Activated naive CD8-positive, alpha-beta T cell treated with anti-CD3 and anti-CD28 coated beads for 36 hours (primary cell): ENCODE measurements at regions not wholly inside any gene's neighbourhood (a gene's known extent, or its start where the extent isn't known, plus 50 kb on each side); places are given as distances from the start of the nearest gene placed in this dataset.

Source experiments
- DNase-seq: peaks from one replicate; pipeline ENCODE4 v3.0.0; 2021
- H3K27ac Mint-ChIP-seq: one replicate; pipeline ENCODE4 v1.8.0; 2022; ENCODE audit warnings: mild to moderate bottlenecking, moderate library complexity, mixed read lengths
- H3K27me3 Mint-ChIP-seq: one replicate; pipeline ENCODE4 v1.8.0; 2022; ENCODE audit warnings: mild to moderate bottlenecking, mixed read lengths
- H3K36me3 Mint-ChIP-seq: one replicate; pipeline ENCODE4 v1.8.0; 2021; ENCODE audit warnings: mild to moderate bottlenecking, mixed read lengths
- H3K4me1 Mint-ChIP-seq: one replicate; pipeline ENCODE4 v1.8.0; 2021; ENCODE audit warnings: mixed read lengths
- H3K4me3 Mint-ChIP-seq: one replicate; pipeline ENCODE4 v1.8.0; 2022; ENCODE audit warnings: mild to moderate bottlenecking, moderate library complexity, mixed read lengths
- H3K9me3 Mint-ChIP-seq: one replicate; pipeline ENCODE4 v1.8.0; 2022; ENCODE audit warnings: mixed read lengths

DNA sequence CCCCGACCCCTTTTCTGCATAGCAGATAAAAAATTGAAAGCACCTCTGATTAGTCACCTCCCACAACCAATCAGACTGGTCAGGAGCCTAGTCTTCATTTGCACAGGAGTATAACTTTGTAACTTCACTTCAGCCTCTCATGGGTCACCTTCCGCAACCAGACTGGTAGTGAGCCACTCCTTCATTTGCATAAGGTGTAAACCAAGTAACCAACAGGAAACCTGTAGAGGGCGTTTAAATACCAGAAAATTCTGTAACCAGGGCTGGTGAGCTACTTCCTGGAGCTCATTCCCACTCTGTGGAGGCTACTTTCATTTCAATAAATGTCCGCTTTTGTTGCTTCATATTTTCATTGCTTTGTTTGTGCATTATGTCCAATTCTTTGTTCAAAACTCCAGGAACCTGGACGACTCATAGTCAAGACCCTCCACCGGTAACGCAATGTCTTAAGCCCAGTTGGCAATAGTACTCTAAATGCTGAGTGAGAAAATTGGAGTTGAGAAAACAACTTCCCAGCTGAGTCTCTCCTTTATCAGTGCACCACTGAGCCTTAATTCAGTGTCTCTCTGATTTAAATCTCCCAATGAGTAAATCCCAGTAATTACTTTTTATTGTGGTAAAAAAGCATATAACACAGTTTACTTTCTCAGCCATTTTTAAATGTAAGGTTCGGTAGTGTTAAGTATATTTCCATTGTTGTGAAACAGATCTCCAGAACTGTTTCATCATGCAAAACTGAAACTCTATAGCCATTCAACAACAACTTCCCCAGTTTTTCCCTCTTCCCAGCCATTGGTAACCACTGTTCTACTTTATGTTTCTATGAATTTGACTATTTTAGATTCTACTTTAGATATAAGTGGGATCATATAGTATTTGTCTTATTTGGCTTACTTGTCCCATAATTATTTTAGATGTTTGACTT, 392.7 kb upstream of the SLC8A1 start:
- Mint-ChIP-seq H3K4me1 (no peaks in the 10 kb centered on the region), H3K9me3 (no peaks in the 10 kb centered on the region), H3K36me3 (no peaks in the 10 kb centered on the region), H3K27me3 (no peaks in the 10 kb centered on the region), H3K4me3 (no peak overlapping the region), H3K27ac (no peak overlapping the region)
- DNase-seq = no peak

DNA sequence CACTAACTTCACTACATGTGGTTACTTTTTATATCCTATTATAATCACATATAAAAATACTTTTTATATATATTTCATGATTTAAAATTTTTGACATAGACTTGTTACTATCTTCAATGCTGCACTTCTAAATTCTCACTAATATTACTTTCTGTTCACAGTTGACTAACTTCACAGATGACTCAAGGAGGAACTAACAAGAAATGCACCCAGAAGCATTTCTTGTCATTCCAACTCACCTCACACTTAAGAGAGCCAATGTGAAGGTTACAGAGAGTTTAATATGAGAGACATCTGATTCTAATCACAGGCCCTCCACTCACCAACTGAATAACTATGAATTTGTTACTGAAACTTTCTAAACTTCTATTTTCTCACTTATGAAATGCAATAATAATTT, 399.8 kb upstream of the SLC8A1 start:
- no peaks in the 10 kb centered on the region for H3K27me3 Mint-ChIP-seq
- H3K4me1 Mint-ChIP-seq = no peaks in the 10 kb centered on the region
- no peak overlapping the region for H3K4me3 Mint-ChIP-seq
- no peaks in the 10 kb centered on the region for H3K36me3 Mint-ChIP-seq
- H3K27ac Mint-ChIP-seq = no peak overlapping the region
- peaks cover 1% of the 10 kb centered on the region for H3K9me3 Mint-ChIP-seq
- no peak for DNase-seq

- Mint-ChIP-seq H3K9me3 (peaks cover 1% of the 10 kb centered on the region), H3K36me3 (no peaks in the 10 kb centered on the region), H3K4me1 (no peaks in the 10 kb centered on the region), H3K27me3 (no peaks in the 10 kb centered on the region), H3K27ac (no peak overlapping the region), H3K4me3 (no peak overlapping the region)
- no peak for DNase-seq
These were observed 407.7 kb upstream of the SLC8A1 start for GRCh38 chr2:40859617-40860016.

DNA sequence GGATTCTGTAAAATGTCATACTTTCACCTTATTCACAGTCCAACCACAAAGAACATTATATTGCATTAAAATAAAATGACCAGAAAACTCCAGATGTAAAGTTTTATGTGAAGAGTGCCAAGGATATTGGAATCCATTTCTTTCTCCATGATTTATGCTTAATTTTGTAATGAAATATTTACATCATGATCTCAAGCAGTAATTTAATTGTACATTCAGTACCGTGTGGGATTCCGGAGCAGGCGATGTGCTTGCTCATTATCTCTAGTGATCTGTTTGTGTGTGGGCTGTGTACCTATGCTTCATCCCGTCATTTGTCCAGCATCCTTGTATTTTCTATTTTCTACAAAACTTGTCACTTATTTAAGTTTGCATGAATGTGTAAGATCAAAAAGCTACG, 415.9 kb upstream of the SLC8A1 start:
- Mint-ChIP-seq H3K4me1 (no peaks in the 10 kb centered on the region), H3K36me3 (no peaks in the 10 kb centered on the region), H3K27ac (no peak overlapping the region)

DNA sequence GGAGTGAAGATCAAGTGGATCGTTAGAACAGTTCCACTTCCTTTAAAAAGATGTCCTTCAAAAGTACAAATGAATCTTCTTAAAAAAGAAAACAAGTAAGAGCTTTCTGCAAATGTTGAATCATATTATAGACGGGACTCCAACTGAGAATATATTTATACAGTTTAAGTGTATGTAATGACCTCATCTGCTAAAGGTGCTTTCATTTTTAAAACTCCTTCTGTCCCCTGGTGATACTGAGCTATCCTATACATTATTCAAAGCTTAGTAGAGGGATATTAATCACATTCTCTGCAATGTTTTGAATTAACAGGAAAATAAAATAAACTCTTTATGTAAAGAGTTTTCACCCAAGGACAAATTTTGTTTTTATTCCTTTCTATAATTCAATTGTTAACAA, 420.7 kb upstream of the SLC8A1 start:
- no peak overlapping the region for H3K4me3 Mint-ChIP-seq
- no peaks in the 10 kb centered on the region for H3K4me1 Mint-ChIP-seq
- DNase-seq = no peak
- H3K27me3 Mint-ChIP-seq = no peaks in the 10 kb centered on the region
- no peak overlapping the region for H3K27ac Mint-ChIP-seq
- peaks cover 1% of the 10 kb centered on the region for H3K9me3 Mint-ChIP-seq
- no peaks in the 10 kb centered on the region for H3K36me3 Mint-ChIP-seq

More for the DNA sequence above, 415.9 kb upstream of the SLC8A1 start:
- Mint-ChIP-seq H3K4me3 (no peak overlapping the region), H3K9me3 (peaks cover 1% of the 10 kb centered on the region), H3K27me3 (no peaks in the 10 kb centered on the region)
- DNase-seq = no peak

- H3K36me3 Mint-ChIP-seq = no peaks in the 10 kb centered on the region
- no peak overlapping the region for H3K4me3 Mint-ChIP-seq
- no peaks in the 10 kb centered on the region for H3K4me1 Mint-ChIP-seq
- no peak overlapping the region for H3K27ac Mint-ChIP-seq
- peaks cover 1% of the 10 kb centered on the region for H3K9me3 Mint-ChIP-seq
- no peak for DNase-seq
- no peaks in the 10 kb centered on the region for H3K27me3 Mint-ChIP-seq
These were observed 422.5 kb upstream of the SLC8A1 start for GRCh38 chr2:40874380-40874779.

DNA sequence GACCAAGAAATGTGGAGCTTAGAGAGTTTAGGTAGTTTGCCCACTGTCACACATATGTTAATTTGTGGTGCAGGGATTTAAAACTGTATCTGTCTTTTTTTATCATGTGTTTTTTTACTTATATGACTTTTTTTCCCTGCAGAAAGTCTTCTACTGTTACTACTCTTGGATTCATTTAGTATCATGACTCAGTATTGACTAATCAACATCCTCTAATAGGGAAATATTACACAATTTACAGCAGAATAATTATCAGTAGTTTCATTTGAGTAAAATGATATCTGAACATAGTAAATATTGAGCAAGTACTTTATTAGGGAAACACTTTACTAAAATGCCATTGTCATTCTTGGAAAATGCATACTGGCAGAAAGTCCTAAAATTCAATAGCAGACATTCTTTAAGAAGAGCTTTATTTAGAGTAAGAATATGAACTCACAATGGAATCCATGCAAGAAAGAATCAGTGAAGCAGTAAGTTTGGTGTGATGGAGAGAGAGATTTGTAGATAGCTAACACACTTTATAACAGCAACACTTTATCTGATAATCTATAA, 425.9 kb upstream of the SLC8A1 start:
- H3K36me3 Mint-ChIP-seq = no peaks in the 10 kb centered on the region
- H3K4me1 Mint-ChIP-seq = no peaks in the 10 kb centered on the region
- no peak overlapping the region for H3K4me3 Mint-ChIP-seq
- no peaks in the 10 kb centered on the region for H3K27me3 Mint-ChIP-seq
- H3K9me3 Mint-ChIP-seq = no peaks in the 10 kb centered on the region
- no peak overlapping the region for H3K27ac Mint-ChIP-seq
- DNase-seq = no peak

- Mint-ChIP-seq H3K9me3 (no peaks in the 10 kb centered on the region), H3K27ac (no peak overlapping the region), H3K4me1 (no peaks in the 10 kb centered on the region), H3K27me3 (no peaks in the 10 kb centered on the region), H3K36me3 (no peaks in the 10 kb centered on the region), H3K4me3 (no peak overlapping the region)
- no peak for DNase-seq
These were observed 427.4 kb upstream of the SLC8A1 start for GRCh38 chr2:40879305-40879704.

- Mint-ChIP-seq H3K36me3 (no peaks in the 10 kb centered on the region), H3K27ac (no peak overlapping the region), H3K4me1 (no peaks in the 10 kb centered on the region), H3K27me3 (no peaks in the 10 kb centered on the region), H3K9me3 (no peaks in the 10 kb centered on the region), H3K4me3 (no peak overlapping the region)
- DNase-seq = no peak
These were observed 434.2 kb upstream of the SLC8A1 start for GRCh38 chr2:40886100-40886499.

- no peak overlapping the region for H3K4me3 Mint-ChIP-seq
- H3K27me3 Mint-ChIP-seq = no peaks in the 10 kb centered on the region
- no peak overlapping the region for H3K27ac Mint-ChIP-seq
- H3K9me3 Mint-ChIP-seq = no peaks in the 10 kb centered on the region
- no peaks in the 10 kb centered on the region for H3K4me1 Mint-ChIP-seq
- no peaks in the 10 kb centered on the region for H3K36me3 Mint-ChIP-seq
- no peak for DNase-seq
These were observed 434.8 kb upstream of the SLC8A1 start for GRCh38 chr2:40886655-40887054.

DNA sequence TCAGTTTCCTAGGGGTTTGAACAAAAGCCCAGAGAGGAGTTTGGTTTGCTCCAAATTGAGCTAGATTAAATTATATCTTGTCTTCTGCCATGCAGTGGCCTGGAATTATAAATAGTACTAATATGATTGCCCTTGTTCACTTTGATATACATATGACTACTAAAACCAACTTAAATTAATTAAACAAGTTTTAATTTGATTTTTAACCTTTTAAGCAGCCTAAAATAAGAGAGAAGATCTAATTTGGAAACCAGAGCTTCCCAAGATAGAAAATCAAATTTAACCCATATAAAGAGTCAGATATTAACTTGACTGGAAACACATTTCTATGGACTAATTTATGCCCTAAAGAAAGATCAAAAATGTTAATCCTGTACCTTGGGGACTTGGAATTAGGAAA, 444.5 kb upstream of the SLC8A1 start:
- H3K4me1 Mint-ChIP-seq = no peaks in the 10 kb centered on the region
- no peak overlapping the region for H3K27ac Mint-ChIP-seq
- H3K4me3 Mint-ChIP-seq = no peak overlapping the region
- no peaks in the 10 kb centered on the region for H3K27me3 Mint-ChIP-seq
- H3K9me3 Mint-ChIP-seq = no peaks in the 10 kb centered on the region
- no peaks in the 10 kb centered on the region for H3K36me3 Mint-ChIP-seq
- DNase-seq = no peak

- H3K4me1 Mint-ChIP-seq = no peaks in the 10 kb centered on the region
- H3K27ac Mint-ChIP-seq = no peak overlapping the region
- no peak overlapping the region for H3K4me3 Mint-ChIP-seq
- DNase-seq = no peak
- H3K27me3 Mint-ChIP-seq = no peaks in the 10 kb centered on the region
- no peaks in the 10 kb centered on the region for H3K36me3 Mint-ChIP-seq
- H3K9me3 Mint-ChIP-seq = peaks cover under 1% of the 10 kb centered on the region
These were observed 462.8 kb upstream of the SLC8A1 start for GRCh38 chr2:40914666-40915065.

DNA sequence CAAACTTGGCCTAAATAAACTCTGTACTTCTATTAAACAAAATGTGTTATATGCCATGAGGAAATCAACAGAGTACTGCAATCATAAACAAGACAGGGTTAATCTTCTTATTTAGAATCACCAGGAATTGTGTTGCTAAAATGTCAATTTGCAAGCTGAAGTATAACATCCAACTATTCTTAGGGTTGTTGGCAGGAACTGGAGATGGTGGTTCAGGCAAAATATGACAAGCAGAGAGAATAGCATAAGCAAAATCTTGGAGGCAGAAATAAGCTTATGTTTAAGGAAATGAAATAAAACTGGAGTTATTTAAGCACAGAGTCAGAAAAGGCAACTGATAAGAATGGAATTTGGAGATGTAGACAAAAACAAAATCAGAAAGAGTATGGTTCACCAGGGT, 463.8 kb upstream of the SLC8A1 start:
- Mint-ChIP-seq H3K4me1 (no peaks in the 10 kb centered on the region), H3K36me3 (no peaks in the 10 kb centered on the region), H3K4me3 (no peak overlapping the region), H3K27ac (no peak overlapping the region), H3K9me3 (no peaks in the 10 kb centered on the region), H3K27me3 (no peaks in the 10 kb centered on the region)
- no peak for DNase-seq

DNA sequence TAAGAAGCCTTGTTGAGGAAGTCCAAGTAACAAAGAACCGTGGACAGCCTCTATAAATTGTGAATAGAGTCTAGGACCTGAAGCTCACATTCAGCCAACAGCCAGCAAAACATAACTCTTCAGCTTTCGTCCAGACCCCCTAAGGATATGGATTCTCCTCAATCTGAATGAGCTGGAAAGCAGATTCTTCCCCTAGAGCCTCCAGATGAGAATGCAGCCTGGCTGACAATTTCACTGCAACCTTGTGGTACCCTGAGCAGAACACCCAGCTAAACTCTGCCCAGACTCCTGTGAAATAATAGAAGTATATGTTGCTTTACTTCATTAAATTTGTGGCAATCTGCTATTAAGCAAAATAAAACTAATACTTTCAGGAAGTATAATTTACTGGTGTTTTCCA, 483.5 kb upstream of the SLC8A1 start:
- Mint-ChIP-seq H3K4me1 (no peaks in the 10 kb centered on the region), H3K36me3 (no peaks in the 10 kb centered on the region), H3K27me3 (no peaks in the 10 kb centered on the region)

GRCh38 chr2:40937284-40937683, 485.4 kb upstream of the SLC8A1 start:
- no peaks in the 10 kb centered on the region for H3K36me3 Mint-ChIP-seq
- no peak overlapping the region for H3K27ac Mint-ChIP-seq
- H3K4me3 Mint-ChIP-seq = no peak overlapping the region
- H3K27me3 Mint-ChIP-seq = no peaks in the 10 kb centered on the region
- H3K9me3 Mint-ChIP-seq = peaks cover 11% of the 10 kb centered on the region
- no peak for DNase-seq
- H3K4me1 Mint-ChIP-seq = no peaks in the 10 kb centered on the region

More for the DNA sequence above, 483.5 kb upstream of the SLC8A1 start:
- peaks cover 2% of the 10 kb centered on the region for H3K9me3 Mint-ChIP-seq
- no peak overlapping the region for H3K4me3 Mint-ChIP-seq
- DNase-seq = no peak
- no peak overlapping the region for H3K27ac Mint-ChIP-seq

- DNase-seq = no peak
- H3K36me3 Mint-ChIP-seq = no peaks in the 10 kb centered on the region
- no peak overlapping the region for H3K4me3 Mint-ChIP-seq
- no peaks in the 10 kb centered on the region for H3K27me3 Mint-ChIP-seq
- no peaks in the 10 kb centered on the region for H3K9me3 Mint-ChIP-seq
- H3K4me1 Mint-ChIP-seq = no peaks in the 10 kb centered on the region
- H3K27ac Mint-ChIP-seq = no peak overlapping the region
These were observed 501.5 kb upstream of the SLC8A1 start for GRCh38 chr2:40953341-40953740.
